B cell (primary cell): ENCODE measurements at regions not wholly inside any gene's neighbourhood (a gene's known extent, or its start where the extent isn't known, plus 50 kb on each side); places are given as distances from the start of the nearest gene placed in this dataset. TPM values are rescaled to one million over a fixed set of nuclear protein-coding genes. Genes with fewer than 3 reads are reported as not detected.

Experiments used
- small RNA-seq: library from RNA; depleted of rRNA; stranded (forward); fragments of <200 nt; gene quantifications from one replicate; pipeline ENCODE3, GENCODE V24; 2012; ENCODE audit warnings: low replicate concordance, low read depth; ENCODE audit not compliant: insufficient read length

Small RNA genes lying in the stretch of these regions (small RNA-seq; reads per million reads assigned to genes)
- gene AC010385.1 (not detected), gene AC010385.3 (not detected), gene AC026421.1 (not detected), gene AC114300.1 (not detected), gene LSP1P3 (not detected), gene RF00425 (not detected), gene RNU6-738P (2.3 reads per million, percentile 25 among the genes with 10 or more reads in this experiment), gene RNU6-909P (not detected), gene UBL5P1 (not detected)
